ENCODE measurements at regions not wholly inside any gene's neighbourhood (a gene's known extent, or its start where the extent isn't known, plus 50 kb on each side); places are given as distances from the start of the nearest gene placed in this dataset.

- Histone ChIP-seq H3K9me3 (ENCODE audit: control insufficient read depth in 4 of 4, insufficient read depth in 3 of 4, low read length in 3 of 4) (peaks cover 0 to 4% (median 0%) of the 10 kb centered on the region in 4 donors), H3K36me3 (ENCODE audit: control insufficient read depth in 4 of 4, insufficient read depth in 4 of 4, low read length in 4 of 4) (no peaks in the 10 kb centered on the region), H3K9ac (ENCODE audit: insufficient read depth in 1 of 2, low read length in 2 of 2) (no peak overlapping the region), H3K27me3 (ENCODE audit: control insufficient read depth in 3 of 3, insufficient read depth in 3 of 3, low read length in 2 of 3) (peaks cover 0 to 8% (median 4%) of the 10 kb centered on the region in 3 donors), H3K4me3 (no peak overlapping the region), H3K27ac (ENCODE audit: low read depth in 1 of 2, low read length in 1 of 2) (peak overlapping the region; percentile 59 to 69), H3K4me1 (ENCODE audit: control insufficient read depth in 5 of 5, insufficient read depth in 5 of 5, low read length in 5 of 5) (peaks cover 4 to 30% (median 12%) of the 10 kb centered on the region in 5 donors)
- TF ChIP-seq CTCF (IDR thresholded peaks at IDR 0.05; ENCODE audit: control extremely low read depth, extremely low read depth) = no peak
- DNase-seq = no peak
- 62 to 73% methylated on average over 13 of the region's 13 CpGs for WGBS, 2 donors
- no peak for ATAC-seq (ENCODE audit: insufficient read depth, low FRiP score)
Observed at GRCh38 chrX:10045327-10046000, 78.3 kb downstream of the CLDN34 start.

DNA sequence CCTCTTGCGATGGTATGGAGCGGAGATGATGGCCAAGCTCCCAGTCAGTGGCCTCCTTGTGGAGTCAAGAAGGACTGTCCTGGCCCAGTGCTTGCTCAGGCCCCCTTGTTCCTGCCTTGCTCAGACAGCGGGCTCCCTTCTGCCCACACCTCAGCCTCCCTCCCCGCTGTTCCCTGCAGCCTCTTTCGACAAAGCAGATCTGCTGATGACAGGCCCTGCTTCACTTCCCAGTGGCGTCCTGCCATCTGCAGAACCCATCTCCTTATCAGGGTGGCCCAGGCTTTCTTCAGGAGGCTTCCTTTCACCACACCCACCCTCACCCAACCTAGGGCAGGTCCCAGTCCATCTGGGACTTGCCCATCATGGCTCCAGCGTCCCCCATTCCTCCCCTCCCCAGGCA, 80.0 kb downstream of the CLDN34 start:
- Histone ChIP-seq H3K4me1 (ENCODE audit: control insufficient read depth in 5 of 5, insufficient read depth in 5 of 5, low read length in 5 of 5) (peaks cover 4 to 30% (median 12%) of the 10 kb centered on the region in 5 donors), H3K27ac (ENCODE audit: low read depth in 1 of 2, low read length in 1 of 2) (peak overlapping the region; percentile 42 to 50), H3K4me3 (no peak overlapping the region), H3K27me3 (ENCODE audit: control insufficient read depth in 3 of 3, insufficient read depth in 3 of 3, low read length in 2 of 3) (peaks cover 0 to 8% (median 4%) of the 10 kb centered on the region in 3 donors), H3K9me3 (ENCODE audit: control insufficient read depth in 4 of 4, insufficient read depth in 3 of 4, low read length in 3 of 4) (peaks cover 0 to 2% (median 0%) of the 10 kb centered on the region in 4 donors), H3K9ac (ENCODE audit: insufficient read depth in 1 of 2, low read length in 2 of 2) (no peak overlapping the region), H3K36me3 (ENCODE audit: control insufficient read depth in 4 of 4, insufficient read depth in 4 of 4, low read length in 4 of 4) (no peaks in the 10 kb centered on the region)
- 69 to 80% methylated on average over 6 to 7 of the region's 7 CpGs for WGBS, 2 donors
- TF ChIP-seq CTCF (IDR thresholded peaks at IDR 0.05; ENCODE audit: control extremely low read depth, extremely low read depth) = no peak
- DNase-seq (no peak), ATAC-seq (ENCODE audit: insufficient read depth, low FRiP score) (no peak)

DNA sequence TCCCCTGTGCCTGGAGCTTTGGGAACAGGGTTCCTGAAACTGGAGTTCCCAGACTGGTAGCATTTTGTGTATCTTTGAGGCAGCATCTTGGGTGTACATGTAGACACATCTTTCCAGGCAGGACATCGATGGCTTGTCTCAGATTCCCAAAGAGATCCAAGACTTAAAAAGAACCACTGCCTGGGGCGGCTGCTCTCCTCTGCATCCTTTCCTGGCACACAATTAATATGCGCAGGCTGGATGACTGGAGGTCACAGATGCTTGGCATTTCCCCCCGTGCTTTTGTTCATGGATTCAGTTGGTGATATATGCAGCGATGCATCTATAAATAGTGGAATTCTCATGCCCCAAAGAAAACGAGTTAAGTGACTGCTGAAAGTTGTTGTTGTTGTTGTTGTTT, 80.5 kb downstream of the CLDN34 start:
- Histone ChIP-seq H3K27ac (ENCODE audit: low read depth in 1 of 2, low read length in 1 of 2) (peak overlapping the region; percentile 42 to 50), H3K27me3 (ENCODE audit: control insufficient read depth in 3 of 3, insufficient read depth in 3 of 3, low read length in 2 of 3) (peaks cover 0 to 8% (median 4%) of the 10 kb centered on the region in 3 donors), H3K4me1 (ENCODE audit: control insufficient read depth in 5 of 5, insufficient read depth in 5 of 5, low read length in 5 of 5) (peaks cover 4 to 33% (median 12%) of the 10 kb centered on the region in 5 donors), H3K36me3 (ENCODE audit: control insufficient read depth in 4 of 4, insufficient read depth in 4 of 4, low read length in 4 of 4) (no peaks in the 10 kb centered on the region), H3K4me3 (no peak overlapping the region), H3K9ac (ENCODE audit: insufficient read depth in 1 of 2, low read length in 2 of 2) (no peak overlapping the region), H3K9me3 (ENCODE audit: control insufficient read depth in 4 of 4, insufficient read depth in 3 of 4, low read length in 3 of 4) (peaks cover 0 to 2% (median 0%) of the 10 kb centered on the region in 4 donors)
- WGBS, 2 donors = 68 to 73% methylated on average over 6 of the region's 6 CpGs
- DNase-seq = no peak
- no peak for ATAC-seq (ENCODE audit: insufficient read depth, low FRiP score)
- no peak for TF ChIP-seq CTCF (IDR thresholded peaks at IDR 0.05; ENCODE audit: control extremely low read depth, extremely low read depth)

Measured in lung (tissue), 11 donors.